GM19372 (cell line): ENCODE measurements at regions not wholly inside any gene's neighbourhood (a gene's known extent, or its start where the extent isn't known, plus 50 kb on each side); places are given as distances from the start of the nearest gene placed in this dataset.

Experiments
- ATAC-seq: cut with Tn5 transposase; IDR thresholded peaks from one replicate; pipeline ENCODE4 v1.9.1; 2021; ENCODE audit warnings: mild to moderate bottlenecking, low read depth, moderate library complexity; ENCODE audit not compliant: unreplicated experiment

GRCh38 chr10:59075576-59075975 lies 100.9 kb upstream of the PHYHIPL start:
- no peak for ATAC-seq

- ATAC-seq: no peak
These were observed 98.6 kb upstream of the PHYHIPL start for GRCh38 chr10:59077855-59078254.

GRCh38 chr10:59078978-59079377 lies 97.5 kb upstream of the PHYHIPL start:
- ATAC-seq: no peak

GRCh38 chr10:59079386-59080226 lies 96.8 kb upstream of the PHYHIPL start:
- no peak for ATAC-seq

- no peak for ATAC-seq
These were observed 94.2 kb upstream of the PHYHIPL start for GRCh38 chr10:59082249-59082648.

- no peak for ATAC-seq
These were observed 91.4 kb upstream of the PHYHIPL start for GRCh38 chr10:59085054-59085453.

- ATAC-seq: no peak
These were observed 90.5 kb upstream of the PHYHIPL start for GRCh38 chr10:59085711-59086502.

GRCh38 chr10:59087486-59087885 lies 89.0 kb upstream of the PHYHIPL start:
- ATAC-seq: no peak

- ATAC-seq: no peak
These were observed 87.4 kb upstream of the PHYHIPL start for GRCh38 chr10:59088912-59089573.

GRCh38 chr10:59090817-59091622 lies 85.4 kb upstream of the PHYHIPL start:
- no peak for ATAC-seq

GRCh38 chr10:59093461-59093860 lies 83.0 kb upstream of the PHYHIPL start:
- ATAC-seq: no peak

GRCh38 chr10:59096631-59097030 lies 79.8 kb upstream of the PHYHIPL start:
- no peak for ATAC-seq

- ATAC-seq: no peak
These were observed 78.1 kb upstream of the PHYHIPL start for GRCh38 chr10:59098387-59098786.

GRCh38 chr10:59098831-59099452 lies 77.5 kb upstream of the PHYHIPL start:
- no peak for ATAC-seq

- no peak for ATAC-seq
These were observed 77.0 kb upstream of the PHYHIPL start for GRCh38 chr10:59099481-59099880.

GRCh38 chr10:59102394-59102793 lies 74.0 kb upstream of the PHYHIPL start:
- ATAC-seq: no peak

GRCh38 chr10:59104186-59104585 lies 72.3 kb upstream of the PHYHIPL start:
- ATAC-seq: no peak

GRCh38 chr10:59106441-59106840 lies 70.0 kb upstream of the PHYHIPL start:
- no peak for ATAC-seq

- ATAC-seq: no peak
These were observed 69.3 kb upstream of the PHYHIPL start for GRCh38 chr10:59107147-59107546.

GRCh38 chr10:59108296-59108870 lies 68.1 kb upstream of the PHYHIPL start:
- no peak for ATAC-seq
